H1 (cell line): ENCODE measurements at regions not wholly inside any gene's neighbourhood (a gene's known extent, or its start where the extent isn't known, plus 50 kb on each side); places are given as distances from the start of the nearest gene placed in this dataset.

ENCODE experiments used
- CTCF ChIA-PET: fragments of 300-600 bp; sonication (Branson Sonifier 250); formaldehyde crosslinking; loops from one replicate; lab custom pipeline; 2021; ENCODE audit not compliant: partially characterized antibody; lab: Charles Lee
- POLR2A ChIA-PET: fragments of 300-600 bp; sonication (Branson Sonifier 250); formaldehyde crosslinking; loops from one replicate; lab custom pipeline; 2021; ENCODE audit warnings: inconsistent platforms; ENCODE audit not compliant: partially characterized antibody; lab: Charles Lee
- DNase-seq, 2 experiments: peaks; one replicate each; pipeline versions ENCODE4 v3.0.0 to v3.0.0-alpha.2; 2010 to 2022; ENCODE audit warnings: low spot score in 2 of 2, low read depth in 1 of 2, mixed read lengths in 1 of 2
- FAIRE-seq: peaks from 2 replicates; lab custom pipeline; 2011; peaks lifted over from hg19 to GRCh38; lab: Jason Lieb, UNC
- H2AFZ ChIP-seq: 2 replicates; pipeline ENCODE4 v1.8.1; 2012; ENCODE audit warnings: low read length, inconsistent platforms
- H2AK5ac ChIP-seq: 2 replicates; pipeline ENCODE4 v1.6.1; 2013; ENCODE audit warnings: low read depth, low read length
- H2BK120ac ChIP-seq: replicated peaks from 2 replicates; pipeline ENCODE3; 2013; ENCODE audit warnings: low read depth, low read length, inconsistent platforms
- H2BK12ac ChIP-seq: 2 replicates; pipeline ENCODE4 v1.6.1; 2013; ENCODE audit warnings: low read depth, low read length
- H2BK15ac ChIP-seq: 2 replicates; pipeline ENCODE4 v1.6.1; 2013; ENCODE audit warnings: low read length
- H2BK20ac ChIP-seq: 2 replicates; pipeline ENCODE4 v1.6.1; 2013; ENCODE audit warnings: low read length
- H2BK5ac ChIP-seq: 2 replicates; pipeline ENCODE4 v1.6.1; 2013; ENCODE audit warnings: low read depth, low read length
- H3K14ac ChIP-seq: 2 replicates; pipeline ENCODE4 v1.6.1; 2013; ENCODE audit warnings: inconsistent platforms; ENCODE audit not compliant: insufficient read length
- H3K18ac ChIP-seq: 2 replicates; pipeline ENCODE4 v1.6.1; 2013; ENCODE audit warnings: low read length; ENCODE audit errors: extremely low read depth
- H3K23ac ChIP-seq: 2 replicates; pipeline ENCODE4 v1.6.1; 2013; ENCODE audit warnings: inconsistent platforms; ENCODE audit not compliant: insufficient read length
- H3K23me2 ChIP-seq: 2 replicates; pipeline ENCODE4 v1.6.1; 2013; ENCODE audit warnings: low read depth, low read length
- H3K27ac ChIP-seq: 2 replicates; pipeline ENCODE4 v1.6.1; 2011; ENCODE audit warnings: low read depth, low read length, inconsistent platforms
- H3K27me3 ChIP-seq, 4 experiments: replicated peaks in 1 of 4; 1 replicate in 1 of 4; 2 replicates in 3 of 4; pipeline versions ENCODE4 v1.6.1 to v1.8.1; 2011 to 2013; ENCODE audit warnings: low read length in 3 of 4, mild to moderate bottlenecking in 3 of 4, inconsistent platforms in 2 of 4, mixed read lengths in 2 of 4, moderate library complexity in 1 of 4; ENCODE audit not compliant: control insufficient read depth in 3 of 4, insufficient read depth in 3 of 4; ENCODE audit errors: extremely low read depth in 1 of 4
- H3K36me3 ChIP-seq, 4 experiments: 2 replicates each; pipeline versions ENCODE4 v1.6.1 to v1.8.1; 2011 to 2013; ENCODE audit warnings: mild to moderate bottlenecking in 4 of 4, low read length in 3 of 4, moderate library complexity in 2 of 4, control low read depth in 1 of 4, inconsistent platforms in 1 of 4; ENCODE audit not compliant: insufficient read depth in 4 of 4, control insufficient read depth in 2 of 4
- H3K4ac ChIP-seq: replicated peaks from 2 replicates; pipeline ENCODE3; 2013; ENCODE audit warnings: low read length, low read depth, mixed read lengths, inconsistent platforms; ENCODE audit not compliant: insufficient read length
- H3K4me1 ChIP-seq, 4 experiments: replicated peaks in 1 of 4; 1 replicate in 1 of 4; 2 replicates in 3 of 4; pipeline versions ENCODE4 v1.6.1 to v1.8.1; 2011 to 2013; ENCODE audit warnings: low read length in 3 of 4, inconsistent platforms in 2 of 4, mixed read lengths in 1 of 4; ENCODE audit not compliant: insufficient read depth in 4 of 4, control insufficient read depth in 3 of 4
- H3K4me2 ChIP-seq, 2 experiments: 2 replicates each; pipeline versions ENCODE4 v1.6.1 to v1.8.1; 2011 to 2013; ENCODE audit warnings: low read depth in 2 of 2, low read length in 2 of 2, control low read depth in 1 of 2, inconsistent platforms in 1 of 2, mild to moderate bottlenecking in 1 of 2; ENCODE audit not compliant: insufficient read depth in 1 of 2
- H3K4me3 ChIP-seq, 4 experiments: fragments of 200-600, 300-600 bp in 1 of 4; sonication (generic), shearing (Covaris generic), sonication (Bioruptor Twin) in 1 of 4; 2 replicates each; pipeline versions ENCODE4 v1.5.1 to v1.8.1; 2011 to 2016; ENCODE audit warnings: low read length in 4 of 4, low read depth in 3 of 4, control low read depth in 2 of 4, inconsistent platforms in 2 of 4, mild to moderate bottlenecking in 2 of 4, mixed read lengths in 1 of 4, moderate library complexity in 1 of 4; ENCODE audit not compliant: insufficient read depth in 2 of 4; ENCODE audit errors: extremely low read depth in 1 of 4
- H3K56ac ChIP-seq: replicated peaks from 2 replicates; pipeline ENCODE3; 2013; ENCODE audit warnings: low read depth, mild to moderate bottlenecking, mixed read lengths, low read length, inconsistent platforms; ENCODE audit not compliant: insufficient read length
- H3K79me1 ChIP-seq: 2 replicates; pipeline ENCODE4 v1.6.1; 2013; ENCODE audit warnings: low read depth, low read length, control low read depth
- H3K79me2 ChIP-seq, 2 experiments: 2 replicates each; pipeline versions ENCODE4 v1.6.1 to v1.8.1; 2012 to 2013; ENCODE audit warnings: low read length in 2 of 2, mild to moderate bottlenecking in 2 of 2, inconsistent platforms in 1 of 2; ENCODE audit not compliant: insufficient read depth in 2 of 2, control insufficient read depth in 1 of 2
- H3K9ac ChIP-seq, 4 experiments: replicated peaks in 1 of 4; 1 replicate in 1 of 4; 2 replicates in 3 of 4; pipeline versions ENCODE4 v1.6.1 to v1.8.1; 2011 to 2013; ENCODE audit warnings: low read depth in 3 of 4, low read length in 3 of 4, control low read depth in 2 of 4, mild to moderate bottlenecking in 2 of 4, moderate library complexity in 2 of 4, inconsistent platforms in 1 of 4; ENCODE audit errors: extremely low read depth in 1 of 4
- H3K9me3 ChIP-seq, 2 experiments: 2 replicates each; pipeline versions ENCODE4 v1.6.1 to v1.8.1; 2012 to 2013; ENCODE audit warnings: mild to moderate bottlenecking in 2 of 2, moderate library complexity in 2 of 2, control low read depth in 1 of 2, inconsistent platforms in 1 of 2, low read depth in 1 of 2, low read length in 1 of 2, mixed read lengths in 1 of 2; ENCODE audit not compliant: insufficient read depth in 2 of 2
- H4K20me1 ChIP-seq, 2 experiments: replicated peaks in 1 of 2; 2 replicates each; pipeline versions ENCODE3 to v1.8.1; 2011 to 2013; ENCODE audit warnings: inconsistent platforms in 2 of 2, low read length in 2 of 2, mild to moderate bottlenecking in 1 of 2; ENCODE audit not compliant: insufficient read depth in 2 of 2, control insufficient read depth in 1 of 2
- H4K5ac ChIP-seq: 2 replicates; pipeline ENCODE4 v1.6.1; 2013; ENCODE audit warnings: low read length, low read depth, mixed read lengths, inconsistent platforms; ENCODE audit not compliant: insufficient read length
- H4K8ac ChIP-seq: 2 replicates; pipeline ENCODE4 v1.8.0; 2013; ENCODE audit warnings: mild to moderate bottlenecking, moderate library complexity, low read length, inconsistent platforms; ENCODE audit not compliant: insufficient read depth; ENCODE audit errors: extremely low read depth
- H4K91ac ChIP-seq: replicated peaks from 2 replicates; pipeline ENCODE3; 2013; ENCODE audit warnings: low read length, mixed read lengths, inconsistent platforms; ENCODE audit not compliant: insufficient read length
- CBX5 ChIP-seq: fragments of 300-800, 300-1000 bp; sonication (generic); IDR thresholded peaks from 2 replicates; pipeline ENCODE4 v1.7.1; 2016; ENCODE audit warnings: antibody characterized with exemption, low read length, low read depth
- CHD1 ChIP-seq: IDR thresholded peaks from 2 replicates; pipeline ENCODE4 v1.6.1; 2012; ENCODE audit warnings: low read depth, low read length, improper control_type of control experiment
- CHD2 ChIP-seq: IDR thresholded peaks from 2 replicates; pipeline ENCODE4 v1.6.1; 2012; ENCODE audit warnings: low read length, improper control_type of control experiment
- EP300 ChIP-seq, 2 experiments: IDR thresholded peaks; 1 replicate in 1 of 2; 2 replicates in 1 of 2; pipeline ENCODE4 v1.6.1; 2011 to 2012; ENCODE audit warnings: low read depth in 2 of 2, low read length in 2 of 2, mild to moderate bottlenecking in 2 of 2, borderline replicate concordance in 1 of 2, inconsistent platforms in 1 of 2, moderate library complexity in 1 of 2
- JUND ChIP-seq: IDR thresholded peaks from 2 replicates; pipeline ENCODE4 v1.6.1; 2011; ENCODE audit warnings: mild to moderate bottlenecking, improper control_type of control experiment, low read length
- SIN3A ChIP-seq, 2 experiments: IDR thresholded peaks in 1 of 2; conservative IDR thresholded peaks in 1 of 2; 2 replicates each; pipeline ENCODE4 v1.6.1; 2011 to 2012; ENCODE audit warnings: low read length in 2 of 2, improper control_type of control experiment in 1 of 2, low read depth in 1 of 2, mild to moderate bottlenecking in 1 of 2
- SIX5 ChIP-seq: IDR thresholded peaks from 2 replicates; pipeline ENCODE4 v1.6.1; 2011; ENCODE audit warnings: mild to moderate bottlenecking, low read depth, low read length
- SP4 ChIP-seq: IDR thresholded peaks from 2 replicates; pipeline ENCODE4 v1.6.1; 2012; ENCODE audit warnings: low read length, inconsistent platforms
- TAF1 ChIP-seq: IDR thresholded peaks from 2 replicates; pipeline ENCODE4 v1.6.1; 2011; ENCODE audit warnings: mild to moderate bottlenecking, low read depth, low read length
- TBP ChIP-seq: IDR thresholded peaks from 2 replicates; pipeline ENCODE4 v1.6.1; 2011; ENCODE audit warnings: low read depth, low read length, improper control_type of control experiment
- USF2 ChIP-seq: IDR thresholded peaks from 2 replicates; pipeline ENCODE4 v1.6.1; 2011; ENCODE audit warnings: low read length, improper control_type of control experiment
- WGBS, 2 experiments: shearing (Covaris generic) in 1 of 2; methylation state at CpG; one replicate each; pipeline versions ENCODE4 v1.1.6 to v1.1.7; 2013 to 2015; ENCODE audit warnings: low lambda C conversion rate in 2 of 2, mixed read lengths in 2 of 2, inconsistent platforms in 1 of 2, low coverage in 1 of 2, missing lambda C conversion rate in 1 of 2; ENCODE audit not compliant: insufficient replicate concordance in 2 of 2, insufficient coverage in 1 of 2, insufficient read length in 1 of 2; ENCODE audit errors: extremely low coverage in 1 of 2, missing lambda C conversion rate in 1 of 2; 5-methylcytosine and 5-hydroxymethylcytosine counted together

GRCh38 chrX:116278826-116279225 is 108.3 kb downstream of the AGTR2 start:
- CTCF ChIA-PET = no interaction called here
- no peaks in the 10 kb centered on the region for H3K23me2 ChIP-seq
- DNase-seq (no peak), FAIRE-seq (no peak)
- H3K27ac ChIP-seq = no peak overlapping the region
- no peaks in the 10 kb centered on the region for H3K4me1 ChIP-seq
- H3K14ac ChIP-seq = no peak overlapping the region
- H3K79me2 ChIP-seq = no peaks in the 10 kb centered on the region
- no peak overlapping the region for H3K9ac ChIP-seq
- POLR2A ChIA-PET = no interaction called here
- H3K9me3 ChIP-seq = no peaks in the 10 kb centered on the region
- H3K4me3 ChIP-seq = no peak overlapping the region
- no peak overlapping the region for H3K56ac ChIP-seq
- H2BK15ac ChIP-seq = no peak overlapping the region
- no peak overlapping the region for H3K4me2 ChIP-seq
- no peak overlapping the region for H3K4ac ChIP-seq
- 94% methylated on average over 3 of the region's 3 CpGs; no CpG with 5 or more reads in 1 of the 2 experiments for WGBS, 2 experiments
- H2BK120ac ChIP-seq = no peak overlapping the region
- H4K8ac ChIP-seq = no peak overlapping the region
- no peak overlapping the region for H2BK5ac ChIP-seq
- no peaks in the 10 kb centered on the region; a peak in 1 of 8 replicates for H3K36me3 ChIP-seq
- no peak overlapping the region for H2BK12ac ChIP-seq
- H3K27me3 ChIP-seq = no peaks in the 10 kb centered on the region
- no peak overlapping the region for H3K18ac ChIP-seq
- no peak overlapping the region for H4K5ac ChIP-seq
- H4K20me1 ChIP-seq = no peaks in the 10 kb centered on the region
- H4K91ac ChIP-seq = no peak overlapping the region
- no peak overlapping the region for H2AK5ac ChIP-seq
- no peak for TF ChIP-seq SP4
- TF ChIP-seq TBP = no peak
- no peak for TF ChIP-seq USF2
- TF ChIP-seq CHD1 = no peak
- TF ChIP-seq CBX5 = no peak
- TF ChIP-seq TAF1 = no peak
- TF ChIP-seq SIN3A (conservative IDR thresholded peaks at IDR 0.05 in 1 of 2, IDR thresholded peaks at IDR 0.05 in 1 of 2; ENCODE audit: low read depth in 1 of 2, low read length in 2 of 2) = no peak
- no peak for TF ChIP-seq CHD2
- TF ChIP-seq JUND = no peak
- TF ChIP-seq EP300 (IDR thresholded peaks at IDR 0.05; ENCODE audit: borderline replicate concordance in 1 of 2, low read depth in 2 of 2, low read length in 2 of 2) = no peak
- no peak for TF ChIP-seq SIX5
- H2BK20ac ChIP-seq = no peak overlapping the region
- H3K23ac ChIP-seq = no peak overlapping the region
- H2AFZ ChIP-seq = no peak overlapping the region
- H3K79me1 ChIP-seq = no peaks in the 10 kb centered on the region
